ENCODE measurements at regions not wholly inside any gene's neighbourhood (a gene's known extent, or its start where the extent isn't known, plus 50 kb on each side); places are given as distances from the start of the nearest gene placed in this dataset.

DNA sequence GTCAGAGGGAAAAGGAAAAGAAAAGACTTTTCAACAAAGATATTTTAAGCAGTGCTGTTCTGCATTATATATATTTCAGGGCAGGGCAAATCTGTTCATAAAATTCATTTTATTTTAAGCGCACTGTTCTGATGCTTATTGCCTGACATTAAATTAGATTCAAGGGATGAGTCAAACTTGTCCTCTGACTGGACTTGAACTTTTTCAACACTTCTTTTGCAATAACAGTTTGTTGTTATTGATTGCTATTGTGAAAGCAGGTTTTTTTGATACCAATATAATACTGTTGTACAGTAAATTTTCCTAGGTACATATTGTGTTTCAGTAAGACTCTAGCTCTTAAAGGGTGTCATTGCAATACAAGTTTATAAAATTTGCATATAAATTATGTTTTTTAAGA lies 481.3 kb downstream of the NAF1 start:
- TF ChIP-seq POLR2AphosphoS5 (IDR thresholded peaks at IDR 0.05) (no peak), POLR2A (IDR thresholded peaks at IDR 0.05) (no peak)
- TF ChIP-seq, protein P1, sequence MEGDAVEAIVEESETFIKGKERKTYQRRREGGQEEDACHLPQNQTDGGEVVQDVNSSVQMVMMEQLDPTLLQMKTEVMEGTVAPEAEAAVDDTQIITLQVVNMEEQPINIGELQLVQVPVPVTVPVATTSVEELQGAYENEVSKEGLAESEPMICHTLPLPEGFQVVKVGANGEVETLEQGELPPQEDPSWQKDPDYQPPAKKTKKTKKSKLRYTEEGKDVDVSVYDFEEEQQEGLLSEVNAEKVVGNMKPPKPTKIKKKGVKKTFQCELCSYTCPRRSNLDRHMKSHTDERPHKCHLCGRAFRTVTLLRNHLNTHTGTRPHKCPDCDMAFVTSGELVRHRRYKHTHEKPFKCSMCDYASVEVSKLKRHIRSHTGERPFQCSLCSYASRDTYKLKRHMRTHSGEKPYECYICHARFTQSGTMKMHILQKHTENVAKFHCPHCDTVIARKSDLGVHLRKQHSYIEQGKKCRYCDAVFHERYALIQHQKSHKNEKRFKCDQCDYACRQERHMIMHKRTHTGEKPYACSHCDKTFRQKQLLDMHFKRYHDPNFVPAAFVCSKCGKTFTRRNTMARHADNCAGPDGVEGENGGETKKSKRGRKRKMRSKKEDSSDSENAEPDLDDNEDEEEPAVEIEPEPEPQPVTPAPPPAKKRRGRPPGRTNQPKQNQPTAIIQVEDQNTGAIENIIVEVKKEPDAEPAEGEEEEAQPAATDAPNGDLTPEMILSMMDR (IDR thresholded peaks at IDR 0.05 in 8 of 11, conservative IDR thresholded peaks at IDR 0.05 in 3 of 11) = no peak

Data from spleen (tissue), 7 donors.